A549 (cell line): ENCODE measurements at regions not wholly inside any gene's neighbourhood (a gene's known extent, or its start where the extent isn't known, plus 50 kb on each side); places are given as distances from the start of the nearest gene placed in this dataset.

Experiments
- ATAC-seq, 2 experiments: fragments of 200-7000 bp in 1 of 2; fragments of >200 bp in 1 of 2; cut with Nextera tagmentation in 1 of 2; cut with Tn5 transposase in 1 of 2; 3 replicates each; pipeline versions ENCODE4 v1.8.0 to v1.9.1; 2018 to 2020; ENCODE audit warnings: mild to moderate bottlenecking in 1 of 2, moderate library complexity in 1 of 2
- CTCF ChIA-PET: fragments of 300-600 bp; sonication (Branson Sonifier 250); formaldehyde crosslinking; extraction: SDS; loops from one replicate; lab custom pipeline; 2021; ENCODE audit warnings: antibody characterized with exemption, inconsistent platforms; lab: Yijun Ruan, JAX
- POLR2A ChIA-PET: fragments of 350-600 bp; formaldehyde crosslinking; extraction: SDS; loops from one replicate; lab custom pipeline; 2021; ENCODE audit warnings: antibody characterized with exemption, inconsistent platforms; lab: Yijun Ruan, JAX
- DNase-seq, 2 experiments: peaks; one replicate each; pipeline versions ENCODE4 v3.0.0 to v3.0.0-alpha.2; 2011 to 2016; ENCODE audit warnings: low read depth in 1 of 2, low spot score in 1 of 2
- FAIRE-seq: peaks from 2 replicates; lab custom pipeline; 2011; peaks lifted over from hg19 to GRCh38; lab: Jason Lieb, UNC
- H3K27ac ChIP-seq, 2 experiments: fragments of >200 bp; sonication (Bioruptor Twin); formaldehyde crosslinking; 3 replicates each; pipeline ENCODE4 v1.5.1; 2016 to 2017
- H3K4me1 ChIP-seq: fragments of >200 bp; sonication (Bioruptor Twin); formaldehyde crosslinking; 3 replicates; pipeline ENCODE4 v1.6.1; 2016
- H3K4me2 ChIP-seq: fragments of >200 bp; sonication (Bioruptor Twin); formaldehyde crosslinking; 3 replicates; pipeline ENCODE4 v1.6.1; 2016
- H3K4me3 ChIP-seq: fragments of >200 bp; sonication (Bioruptor Twin); formaldehyde crosslinking; 3 replicates; pipeline ENCODE4 v1.5.1; 2016
- H3K9me3 ChIP-seq: fragments of >200 bp; sonication (Bioruptor Twin); formaldehyde crosslinking; 3 replicates; pipeline ENCODE4 v1.6.1; 2016
- ATOH8 ChIP-seq: fragments of 250-450 bp; sonication (Bioruptor Pico); IDR thresholded peaks from 2 replicates; pipeline ENCODE4 v1.5.0; 2020; ENCODE audit warnings: low read depth, mild to moderate bottlenecking, moderate library complexity
- BCL3 ChIP-seq: fragments of >200 bp; sonication (Bioruptor Twin); formaldehyde crosslinking; IDR thresholded peaks from 3 replicates; pipeline ENCODE4 v1.6.1; 2016
- CBX2 ChIP-seq: fragments of 200-600 bp; sonication (generic); IDR thresholded peaks from 2 replicates; pipeline ENCODE4 v1.6.1; 2016; ENCODE audit warnings: low read depth, mild to moderate bottlenecking, borderline replicate concordance
- CHD2 ChIP-seq: fragments of 150-350 bp; IDR thresholded peaks from 2 replicates; pipeline ENCODE4 v1.6.1; 2014; ENCODE audit warnings: low read length; ENCODE audit not compliant: partially characterized antibody
- CHD4 ChIP-seq: fragments of 200-600 bp; sonication (generic); IDR thresholded peaks from 2 replicates; pipeline ENCODE4 v1.6.1; 2016; ENCODE audit warnings: antibody characterized with exemption, mild to moderate bottlenecking, borderline replicate concordance
- CTCF ChIP-seq: fragments of >200 bp; sonication (Bioruptor Twin); formaldehyde crosslinking; IDR thresholded peaks from 3 replicates; pipeline ENCODE4 v1.5.1; 2016
- ELK1 ChIP-seq: fragments of 150-350 bp; IDR thresholded peaks from 2 replicates; pipeline ENCODE4 v1.6.1; 2014; ENCODE audit warnings: low read depth, mild to moderate bottlenecking, low read length
- ESRRA ChIP-seq: fragments of 150-350 bp; IDR thresholded peaks from 2 replicates; pipeline ENCODE4 v1.6.1; 2014; ENCODE audit warnings: mild to moderate bottlenecking, low read length, borderline replicate concordance
- FOSL2 ChIP-seq, 2 experiments: fragments of 450-650 bp in 1 of 2; fragments of >200 bp in 1 of 2; sonication (Bioruptor Twin) in 1 of 2; formaldehyde crosslinking; IDR thresholded peaks; 2 replicates each; pipeline versions ENCODE4 v1.5.0 to v1.6.1; 2016 to 2020; ENCODE audit warnings: mild to moderate bottlenecking in 1 of 2, moderate library complexity in 1 of 2
- HEYL ChIP-seq: fragments of 250-450 bp; sonication (Bioruptor Pico); IDR thresholded peaks from 2 replicates; pipeline ENCODE4 v1.8.0; 2021; ENCODE audit warnings: mild to moderate bottlenecking, moderate library complexity
- HMGXB4 ChIP-seq: fragments of 250-450 bp; sonication (Bioruptor Pico); IDR thresholded peaks from 2 replicates; pipeline ENCODE4 v1.5.0; 2021; ENCODE audit warnings: mild to moderate bottlenecking, moderate library complexity, borderline replicate concordance
- HOXB5 ChIP-seq: fragments of 250-450 bp; sonication (Bioruptor Pico); IDR thresholded peaks from 2 replicates; pipeline ENCODE4 v1.5.0; 2020; ENCODE audit warnings: mild to moderate bottlenecking, moderate library complexity
- JUN ChIP-seq, 2 experiments: fragments of >200 bp; sonication (Bioruptor Twin); formaldehyde crosslinking; IDR thresholded peaks; 2 replicates in 1 of 2; 3 replicates in 1 of 2; pipeline ENCODE4 v1.6.1; 2016 to 2017
- JUNB ChIP-seq: fragments of >200 bp; sonication (Bioruptor Twin); formaldehyde crosslinking; IDR thresholded peaks from 2 replicates; pipeline ENCODE4 v1.6.1; 2016
- NFE2L2 ChIP-seq: fragments of 150-350 bp; conservative IDR thresholded peaks from 2 replicates; pipeline ENCODE4 v1.6.1; 2014; ENCODE audit warnings: low read length
- NPAS2 ChIP-seq: fragments of 250-450 bp; sonication (Bioruptor Pico); IDR thresholded peaks from 2 replicates; pipeline ENCODE4 v1.8.0; 2022; ENCODE audit warnings: mild to moderate bottlenecking, moderate library complexity, borderline replicate concordance
- PBX3 ChIP-seq: IDR thresholded peaks from 2 replicates; pipeline ENCODE4 v1.6.1; 2012
- POLR2AphosphoS2 ChIP-seq: conservative IDR thresholded peaks from 2 replicates; pipeline ENCODE4 v1.6.1; 2012; ENCODE audit warnings: low read length, improper control_type of control experiment, inconsistent platforms
- RARB ChIP-seq: fragments of 250-450 bp; sonication (Bioruptor Pico); IDR thresholded peaks from 2 replicates; pipeline ENCODE4 v1.8.0; 2021; ENCODE audit warnings: mild to moderate bottlenecking, moderate library complexity
- RCOR1 ChIP-seq: fragments of 150-350 bp; IDR thresholded peaks from 2 replicates; pipeline ENCODE4 v1.6.1; 2014; ENCODE audit warnings: antibody characterized with exemption, low read length, low read depth
- RNF2 ChIP-seq: fragments of 200-600 bp; sonication (generic); IDR thresholded peaks from 2 replicates; pipeline ENCODE4 v1.6.1; 2016; ENCODE audit warnings: low read depth, mild to moderate bottlenecking, antibody characterized with exemption, moderate library complexity, borderline replicate concordance
- SMC3 ChIP-seq: fragments of >200 bp; sonication (Bioruptor Twin); formaldehyde crosslinking; IDR thresholded peaks from 3 replicates; pipeline ENCODE4 v1.6.1; 2018; ENCODE audit warnings: inconsistent platforms
- TP53 ChIP-seq: fragments of 250-450 bp; sonication (Bioruptor Pico); IDR thresholded peaks from 2 replicates; pipeline ENCODE4 v1.5.0; 2021; ENCODE audit warnings: mild to moderate bottlenecking, moderate library complexity
- ZNF302 ChIP-seq: fragments of 250-450 bp; sonication (Bioruptor Pico); IDR thresholded peaks from 2 replicates; pipeline ENCODE4 v1.9.0; 2021; ENCODE audit warnings: inconsistent platforms, mild to moderate bottlenecking, moderate library complexity
- WGBS: methylation state at CpG from one replicate; pipeline ENCODE4 v1.1.6; 2017; ENCODE audit errors: missing lambda C conversion rate; 5-methylcytosine and 5-hydroxymethylcytosine counted together

GRCh38 chr5:122517091-122517490, 205.1 kb downstream of the SNCAIP start:
- WGBS = 28% methylated on average over 1 of the region's 1 CpG
- CTCF ChIA-PET = interaction anchor here (1.6 to 2.0 kb wide), 4 partner anchors 47 to 850 kb away, joined by 4 to 8 read pairs (median 6); no protein-coding TSS in a partner anchor
- no peak overlapping the region for H3K4me3 ChIP-seq
- no peak overlapping the region for H3K27ac ChIP-seq
- no peak for TF ChIP-seq CHD2
- TF ChIP-seq, all 56 proteins: peak for 0
- no peak overlapping the region for H3K4me2 ChIP-seq
- H3K9me3 ChIP-seq = no peaks in the 10 kb centered on the region
- FAIRE-seq (peak; percentile 46), ATAC-seq (no peak), DNase-seq (no peak)
- POLR2A ChIA-PET = no interaction called here
- H3K4me1 ChIP-seq = no peaks in the 10 kb centered on the region

- POLR2A ChIA-PET = no interaction called here
- Histone ChIP-seq H3K4me3 (no peak overlapping the region), H3K4me1 (no peaks in the 10 kb centered on the region), H3K9me3 (no peaks in the 10 kb centered on the region), H3K4me2 (no peak overlapping the region), H3K27ac (no peak overlapping the region)
- CTCF ChIA-PET = no interaction called here
- 50% methylated on average over 6 of the region's 6 CpGs for WGBS
- DNase-seq = no peak
- FAIRE-seq = no peak
- ATAC-seq = no peak
- TF ChIP-seq ELK1 = no peak
- no peak for TF ChIP-seq JUN (IDR thresholded peaks at IDR 0.05)
- no peak for TF ChIP-seq JUNB
- no peak for TF ChIP-seq BCL3
- TF ChIP-seq HOXB5 = no peak
- TF ChIP-seq CBX2 = no peak
- no peak for TF ChIP-seq RCOR1
- no peak for TF ChIP-seq RARB
- no peak for TF ChIP-seq ESRRA
- TF ChIP-seq RNF2 = no peak
- TF ChIP-seq HEYL (CRISPR knock-in tag) = no peak
- TF ChIP-seq NFE2L2 = no peak
- TF ChIP-seq CTCF = no peak
- no peak for TF ChIP-seq FOSL2 (IDR thresholded peaks at IDR 0.05)
- TF ChIP-seq FOSL2 (CRISPR knock-in tag; IDR thresholded peaks at IDR 0.05) = no peak
- TF ChIP-seq ZNF302 (CRISPR knock-in tag) = no peak
- no peak for TF ChIP-seq POLR2AphosphoS2
These were observed 211.7 kb downstream of the SNCAIP start for GRCh38 chr5:122523776-122524175.

- POLR2A ChIA-PET = no interaction called here
- no peak for DNase-seq
- CTCF ChIA-PET = no interaction called here
- WGBS = 0% methylated on average over 1 of the region's 1 CpG
- no peak for FAIRE-seq
- Histone ChIP-seq H3K4me3 (no peak overlapping the region), H3K4me1 (no peaks in the 10 kb centered on the region), H3K27ac (no peak overlapping the region), H3K9me3 (no peaks in the 10 kb centered on the region), H3K4me2 (no peak overlapping the region)
- no peak for ATAC-seq
- TF ChIP-seq HOXB5 (no peak), CHD4 (no peak), NPAS2 (CRISPR knock-in tag) (no peak), NFE2L2 (no peak), RARB (no peak), HMGXB4 (CRISPR knock-in tag) (no peak), SMC3 (no peak), ATOH8 (CRISPR knock-in tag) (no peak), TP53 (CRISPR knock-in tag) (no peak), PBX3 (no peak)
These were observed 215.5 kb downstream of the SNCAIP start for GRCh38 chr5:122527547-122527946.
